Hematopoietic multipotent progenitor cell treated with erythropoietin and hydrocortisone succinate and interleukin-3 and kit ligand, for 6 days (in vitro differentiated cells): ENCODE measurements at regions not wholly inside any gene's neighbourhood (a gene's known extent, or its start where the extent isn't known, plus 50 kb on each side); places are given as distances from the start of the nearest gene placed in this dataset.

ENCODE experiments used
- DNase-seq: peaks from one replicate; pipeline ENCODE4 v3.0.0-alpha.2; 2015

GRCh38 chr10:6305401-6306321 is 102.9 kb downstream of the PFKFB3 start:
- DNase-seq, result no peak

- DNase-seq, result no peak
Measured at GRCh38 chr10:6306917-6307316, 104.2 kb downstream of the PFKFB3 start.

- no peak for DNase-seq
Measured at GRCh38 chr10:6309816-6310215, 107.1 kb downstream of the PFKFB3 start.

- DNase-seq, result no peak
Measured at GRCh38 chr10:6310977-6311376, 108.2 kb downstream of the PFKFB3 start.

- no peak for DNase-seq
Measured at GRCh38 chr10:6311700-6312330, 109.1 kb downstream of the PFKFB3 start.

GRCh38 chr10:6312636-6313035 is 109.9 kb downstream of the PFKFB3 start:
- DNase-seq, result no peak

- no peak for DNase-seq
Measured at GRCh38 chr10:6313111-6313895, 110.6 kb downstream of the PFKFB3 start.

- DNase-seq, result no peak
Measured at GRCh38 chr10:6314620-6315205, 112.0 kb downstream of the PFKFB3 start.

GRCh38 chr10:6319119-6319518 is 116.4 kb downstream of the PFKFB3 start:
- no peak for DNase-seq

GRCh38 chr10:6320320-6321010 is 117.7 kb downstream of the PFKFB3 start:
- no peak for DNase-seq

GRCh38 chr10:6321880-6322279 is 119.1 kb downstream of the PFKFB3 start:
- no peak for DNase-seq

GRCh38 chr10:6322805-6323204 is 120.1 kb downstream of the PFKFB3 start:
- no peak for DNase-seq

GRCh38 chr10:6327961-6328698 is 125.4 kb downstream of the PFKFB3 start:
- DNase-seq, result no peak

GRCh38 chr10:6328699-6329423 is 126.1 kb downstream of the PFKFB3 start:
- no peak for DNase-seq

GRCh38 chr10:6333086-6333485 is 130.4 kb downstream of the PFKFB3 start:
- DNase-seq, result no peak

- no peak for DNase-seq
Measured at GRCh38 chr10:6333973-6334372, 131.2 kb downstream of the PFKFB3 start.

- no peak for DNase-seq
Measured at GRCh38 chr10:6336016-6336415, 133.3 kb downstream of the PFKFB3 start.

GRCh38 chr10:6337382-6337781 is 134.7 kb downstream of the PFKFB3 start:
- DNase-seq, result no peak

GRCh38 chr10:6338361-6338760 is 135.6 kb downstream of the PFKFB3 start:
- no peak for DNase-seq

- DNase-seq, result no peak
Measured at GRCh38 chr10:6339891-6340290, 137.2 kb downstream of the PFKFB3 start.

GRCh38 chr10:6342096-6342685 is 139.5 kb downstream of the PFKFB3 start:
- DNase-seq, result no peak
